Panc1 (cell line): ENCODE measurements at regions not wholly inside any gene's neighbourhood (a gene's known extent, or its start where the extent isn't known, plus 50 kb on each side); places are given as distances from the start of the nearest gene placed in this dataset.
"Not testable (repeated sequence)": the region's sequence is repeated elsewhere in the genome, so short reads cannot be mapped to it uniquely, and the experiment has no call there.

ENCODE experiments used
- CTCF ChIP-seq: fragments of 450-650 bp; IDR thresholded peaks from 2 replicates; pipeline ENCODE4 v1.5.1; 2017; ENCODE audit warnings: mild to moderate bottlenecking
- POLR2AphosphoS5 ChIP-seq: IDR thresholded peaks from 2 replicates; pipeline ENCODE4 v1.6.1; 2012; ENCODE audit warnings: mild to moderate bottlenecking, low read depth, low read length, moderate library complexity
- REST ChIP-seq, 2 experiments: IDR thresholded peaks; 2 replicates each; pipeline ENCODE4 v1.6.1; 2011 to 2012; ENCODE audit warnings: low read depth in 2 of 2, control low read depth in 1 of 2, low read length in 1 of 2, mild to moderate bottlenecking in 1 of 2, moderate library complexity in 1 of 2; ENCODE audit not compliant: insufficient read depth in 1 of 2
- SIN3A ChIP-seq: IDR thresholded peaks from 2 replicates; pipeline ENCODE4 v1.6.1; 2012; ENCODE audit warnings: low read depth, mild to moderate bottlenecking, low read length, moderate library complexity, borderline replicate concordance; ENCODE audit not compliant: insufficient read depth
- TCF7L2 ChIP-seq: IDR thresholded peaks from 2 replicates; pipeline ENCODE4 v1.6.1; 2011; ENCODE audit warnings: mild to moderate bottlenecking, low read depth, low read length, inconsistent platforms

GRCh38 chr10:84739126-84739525, 410.7 kb downstream of the CCSER2 start:
- not testable (repeated sequence) for TF ChIP-seq CTCF; REST (IDR thresholded peaks at IDR 0.05; ENCODE audit: insufficient read depth in 1 of 2, low read depth in 2 of 2, low read length in 1 of 2); SIN3A; POLR2AphosphoS5; TCF7L2
